Activated T-helper 9 cell treated with anti-CD3 and anti-CD28 coated beads, Interleukin-2, amount 50 U/mL, for 16 hours (primary cell): ENCODE measurements at regions not wholly inside any gene's neighbourhood (a gene's known extent, or its start where the extent isn't known, plus 50 kb on each side); places are given as distances from the start of the nearest gene placed in this dataset.
A peak's percentile ranks its signal among the peaks of the same experiment; 100 is the strongest.
"Not testable (repeated sequence)": the region's sequence is repeated elsewhere in the genome, so short reads cannot be mapped to it uniquely, and the experiment has no call there.

ENCODE experiments used
- DNase-seq: peaks from one replicate; pipeline ENCODE4 v3.0.0-alpha.2; 2020; ENCODE audit warnings: low read depth

GRCh38 chr6:97456070-97456469 lies 173.1 kb upstream of the MMS22L start:
- no peak for DNase-seq

- no peak for DNase-seq
Measured at GRCh38 chr6:97459535-97459934, 176.5 kb upstream of the MMS22L start.

GRCh38 chr6:97459986-97460385 lies 177.0 kb upstream of the MMS22L start:
- DNase-seq, result no peak

GRCh38 chr6:97460394-97461080 lies 177.5 kb upstream of the MMS22L start:
- no peak for DNase-seq

GRCh38 chr6:97461218-97461617 lies 178.2 kb upstream of the MMS22L start:
- no peak for DNase-seq

GRCh38 chr6:97462031-97462430 lies 179.0 kb upstream of the MMS22L start:
- no peak for DNase-seq

GRCh38 chr6:97462938-97463598 lies 180.1 kb upstream of the MMS22L start:
- DNase-seq, result no peak

GRCh38 chr6:97465877-97466561 lies 183.0 kb upstream of the MMS22L start:
- DNase-seq, result no peak

- DNase-seq, result no peak
Measured at GRCh38 chr6:97468981-97469380, 186.0 kb upstream of the MMS22L start.

- DNase-seq, result no peak
Measured at GRCh38 chr6:97469451-97469850, 186.4 kb upstream of the MMS22L start.

- DNase-seq, result no peak
Measured at GRCh38 chr6:97470322-97470721, 187.3 kb upstream of the MMS22L start.

GRCh38 chr6:97473979-97474378 lies 191.0 kb upstream of the MMS22L start:
- DNase-seq, result no peak

- DNase-seq, result peak; percentile 12
Measured at GRCh38 chr6:97497713-97498331, 214.8 kb upstream of the MMS22L start.

- DNase-seq, result no peak
Measured at GRCh38 chr6:97501853-97502252, 218.8 kb upstream of the MMS22L start.

GRCh38 chr6:97508646-97509045 lies 225.6 kb upstream of the MMS22L start:
- DNase-seq, result no peak

- not testable (repeated sequence) for DNase-seq
Measured at GRCh38 chr6:97513260-97513659, 230.2 kb upstream of the MMS22L start.

GRCh38 chr6:97524811-97525210 lies 241.8 kb upstream of the MMS22L start:
- no peak for DNase-seq

GRCh38 chr6:97535800-97536199 lies 252.8 kb upstream of the MMS22L start:
- no peak for DNase-seq

GRCh38 chr6:97548354-97548753 lies 265.3 kb upstream of the MMS22L start:
- DNase-seq, result no peak

- DNase-seq, result no peak
Measured at GRCh38 chr6:97557355-97557754, 274.3 kb upstream of the MMS22L start.

GRCh38 chr6:97563529-97563928 lies 280.5 kb upstream of the MMS22L start:
- no peak for DNase-seq

GRCh38 chr6:97572943-97573342 lies 289.9 kb upstream of the MMS22L start:
- DNase-seq, result no peak

GRCh38 chr6:97586344-97586743 lies 303.3 kb upstream of the MMS22L start:
- DNase-seq, result no peak
